ENCODE measurements at regions not wholly inside any gene's neighbourhood (a gene's known extent, or its start where the extent isn't known, plus 50 kb on each side); places are given as distances from the start of the nearest gene placed in this dataset.
A peak's percentile ranks its signal among the peaks of the same experiment; 100 is the strongest.

DNA sequence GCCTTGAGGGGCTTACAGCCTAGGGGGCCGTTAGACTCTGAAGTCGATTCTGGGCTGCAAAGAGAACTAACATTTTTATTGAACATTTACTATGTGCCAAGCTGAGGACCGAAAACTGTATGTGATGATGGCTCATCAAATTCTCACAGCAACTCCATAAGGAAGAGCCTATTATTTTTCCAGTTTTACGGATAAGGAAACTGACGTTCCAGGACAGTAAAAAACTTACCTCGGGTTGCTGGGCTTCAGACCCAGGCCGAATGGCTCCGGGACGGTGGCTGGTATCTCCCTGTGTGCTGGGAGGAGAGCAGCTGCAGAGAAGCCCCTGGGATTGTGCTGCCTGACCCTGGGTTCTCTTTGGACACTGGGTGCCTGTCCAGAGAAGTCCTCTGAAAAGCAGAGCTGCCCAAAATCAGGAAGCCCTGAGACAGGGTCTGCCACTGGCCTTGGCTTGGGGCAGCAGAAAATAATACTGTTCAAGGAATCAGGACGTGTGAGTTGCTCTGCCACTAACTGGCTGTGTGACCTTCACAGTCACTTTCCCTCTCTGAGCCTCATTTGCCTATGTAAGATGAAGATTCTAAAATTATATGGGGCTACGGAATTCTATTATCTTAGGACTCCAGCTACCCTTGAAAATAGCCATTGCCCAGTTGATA, 116.3 kb upstream of the CPEB4 start (continued):
- TF ChIP-seq, protein P1, sequence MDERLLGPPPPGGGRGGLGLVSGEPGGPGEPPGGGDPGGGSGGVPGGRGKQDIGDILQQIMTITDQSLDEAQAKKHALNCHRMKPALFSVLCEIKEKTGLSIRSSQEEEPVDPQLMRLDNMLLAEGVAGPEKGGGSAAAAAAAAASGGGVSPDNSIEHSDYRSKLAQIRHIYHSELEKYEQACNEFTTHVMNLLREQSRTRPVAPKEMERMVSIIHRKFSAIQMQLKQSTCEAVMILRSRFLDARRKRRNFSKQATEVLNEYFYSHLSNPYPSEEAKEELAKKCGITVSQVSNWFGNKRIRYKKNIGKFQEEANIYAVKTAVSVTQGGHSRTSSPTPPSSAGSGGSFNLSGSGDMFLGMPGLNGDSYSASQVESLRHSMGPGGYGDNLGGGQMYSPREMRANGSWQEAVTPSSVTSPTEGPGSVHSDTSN (CRISPR knock-in tag; IDR thresholded peaks at IDR 0.05; ENCODE audit: low read depth), result no peak
- TF ChIP-seq, protein P1 (tag; conservative IDR thresholded peaks at IDR 0.05; ENCODE audit: low read depth), result no peak
- TF ChIP-seq ZBTB17 (CRISPR knock-in tag; IDR thresholded peaks at IDR 0.05), result no peak
- peak; percentile 43 for TF ChIP-seq BRD9 (IDR thresholded peaks at IDR 0.05; ENCODE audit: low read depth, partially characterized antibody)
- no peak for TF ChIP-seq PKNOX1 (IDR thresholded peaks at IDR 0.05)
- no peak for TF ChIP-seq VEZF1 (CRISPR knock-in tag; IDR thresholded peaks at IDR 0.05)
- TF ChIP-seq RBM15 (IDR thresholded peaks at IDR 0.05; ENCODE audit: insufficient read depth, low read length), result no peak
- no peak for TF ChIP-seq ZNF584 (CRISPR knock-in tag; IDR thresholded peaks at IDR 0.05; ENCODE audit: low read depth)
- TF ChIP-seq ILK (tag; IDR thresholded peaks at IDR 0.05; ENCODE audit: borderline replicate concordance, low read depth), result no peak
- TF ChIP-seq KDM1A (IDR thresholded peaks at IDR 0.05), result peak in 1 of 2 experiments; percentile 32; a peak in 1 of 4 replicates
- TF ChIP-seq ZNF311 (CRISPR knock-in tag; IDR thresholded peaks at IDR 0.05), result no peak
- peak; percentile 48 for TF ChIP-seq RBM25 (IDR thresholded peaks at IDR 0.05; ENCODE audit: low read depth, low read length, severe bottlenecking)
- no peak for TF ChIP-seq ZNF785 (CRISPR knock-in tag; IDR thresholded peaks at IDR 0.05)
- no peak for TF ChIP-seq HMGN3 (IDR thresholded peaks at IDR 0.05; ENCODE audit: borderline replicate concordance, extremely low read depth, insufficient read length, low read depth, low read length)
- TF ChIP-seq ZNF124 (CRISPR knock-in tag; IDR thresholded peaks at IDR 0.05), result no peak
- TF ChIP-seq BCOR (IDR thresholded peaks at IDR 0.05), result peak; percentile 57; the same call in 1 of the 2 replicates
- no peak for TF ChIP-seq PURB (CRISPR knock-in tag; IDR thresholded peaks at IDR 0.05; ENCODE audit: low read depth)
- TF ChIP-seq CBFB (CRISPR knock-in tag; IDR thresholded peaks at IDR 0.05), result no peak

Data from K562 (cell line).